Endothelial cell of hepatic sinusoid (primary cell): ENCODE measurements at regions not wholly inside any gene's neighbourhood (a gene's known extent, or its start where the extent isn't known, plus 50 kb on each side); places are given as distances from the start of the nearest gene placed in this dataset.
"Not testable (repeated sequence)": the region's sequence is repeated elsewhere in the genome, so short reads cannot be mapped to it uniquely, and the experiment has no call there.

Experiments used
- in situ Hi-C: cut with HindIII; loops from 2 replicates; pipeline ENCODE4 v1.10.0; 2017; ENCODE audit warnings: low sequenced_read_pairs

DNA sequence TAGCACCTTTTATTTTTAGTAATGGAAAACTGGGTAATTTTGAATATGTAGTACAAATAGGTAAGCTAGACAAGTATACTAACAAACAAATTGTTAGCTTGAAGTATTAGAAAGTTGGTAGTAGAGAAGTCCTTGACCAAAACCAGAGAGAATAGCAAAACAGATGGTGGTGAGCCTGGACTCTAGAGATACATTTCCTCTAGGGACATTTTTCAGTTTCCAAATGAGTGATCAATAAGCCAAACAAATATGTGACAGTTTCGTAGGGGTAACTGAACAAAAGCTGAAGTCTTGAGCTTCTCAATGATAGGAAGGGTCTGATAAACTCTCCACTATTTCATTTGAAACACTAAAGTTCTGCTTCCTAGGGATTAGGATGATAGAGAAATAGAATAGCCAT, 692.0 kb upstream of the FAM98A start:
- in situ Hi-C loops, result no loop called here

DNA sequence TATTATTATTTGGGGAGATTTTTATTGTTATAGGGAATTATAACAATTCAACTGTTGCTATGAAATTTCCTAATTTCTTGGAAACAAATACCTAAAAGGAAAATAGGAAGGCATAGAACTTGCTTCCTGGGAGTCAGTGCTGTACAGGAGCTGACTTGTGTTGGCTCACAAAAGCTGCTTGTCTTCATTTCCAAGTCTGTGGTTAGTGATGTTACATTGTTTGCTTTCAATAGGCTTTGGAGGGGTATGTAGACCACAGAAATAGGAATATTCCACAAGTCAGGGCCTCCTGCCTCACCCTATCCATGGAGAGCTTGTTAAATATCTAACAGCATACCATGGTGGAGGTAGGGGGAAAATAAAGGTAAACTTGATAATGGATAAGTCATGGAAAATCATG, 688.9 kb upstream of the FAM98A start:
- in situ Hi-C loops, result no loop called here

DNA sequence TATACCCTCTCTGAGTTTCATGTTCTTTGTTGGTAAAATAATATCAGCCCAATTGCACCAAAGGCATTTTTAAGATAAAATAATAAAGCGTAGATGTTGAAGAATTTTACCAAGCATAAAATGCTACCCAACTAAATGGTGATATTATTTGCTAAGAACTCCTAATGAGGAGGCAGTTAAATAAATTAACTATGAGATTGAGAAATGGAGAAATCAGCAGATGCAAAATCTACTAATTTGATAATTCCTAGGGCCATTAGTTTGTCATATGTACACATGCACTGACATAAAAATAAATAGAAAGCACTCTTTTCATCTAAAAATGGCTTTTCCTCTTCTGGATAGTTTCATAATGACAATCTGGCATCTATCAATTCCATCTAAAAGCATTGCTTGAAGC, 681.5 kb upstream of the FAM98A start:
- in situ Hi-C loops, result no loop called here

DNA sequence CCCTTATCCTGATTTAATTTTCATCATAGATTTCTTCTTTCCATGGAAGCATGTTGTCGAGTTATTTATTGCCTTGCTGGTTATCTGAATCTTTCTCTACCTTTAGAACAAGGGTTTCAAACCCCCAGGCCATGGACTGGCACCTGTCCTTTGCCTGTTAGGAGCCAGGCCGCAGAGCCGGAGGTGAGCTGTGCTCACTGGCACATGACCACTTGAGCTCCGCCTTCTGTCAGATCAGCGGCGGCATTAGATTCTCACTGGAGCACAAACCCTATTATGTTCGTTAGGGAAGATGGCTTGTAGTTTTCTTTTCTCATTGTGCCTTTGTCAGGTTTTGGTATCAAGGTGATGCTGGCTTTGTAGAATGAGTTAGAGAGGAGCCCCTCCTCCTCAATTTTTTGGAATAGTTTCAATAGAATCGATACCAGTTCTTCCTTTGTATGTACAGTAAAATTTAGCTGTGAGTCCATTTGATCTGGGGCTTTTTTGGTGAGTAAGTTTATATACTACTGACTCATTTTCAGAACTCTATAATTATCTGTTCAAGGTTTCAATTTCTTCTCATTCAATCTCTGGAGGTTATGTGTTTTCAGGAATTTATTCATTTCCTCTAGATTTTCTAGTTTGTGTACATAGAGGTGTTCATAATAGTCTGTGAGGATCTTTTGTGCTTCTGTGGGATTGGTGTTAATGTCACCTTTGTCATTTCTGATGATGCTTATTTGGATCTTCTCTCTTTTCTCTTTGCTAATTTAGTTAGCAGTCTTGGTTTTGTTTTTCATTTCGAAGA, 668.0 kb upstream of the FAM98A start:
- in situ Hi-C loops, result no loop called here

DNA sequence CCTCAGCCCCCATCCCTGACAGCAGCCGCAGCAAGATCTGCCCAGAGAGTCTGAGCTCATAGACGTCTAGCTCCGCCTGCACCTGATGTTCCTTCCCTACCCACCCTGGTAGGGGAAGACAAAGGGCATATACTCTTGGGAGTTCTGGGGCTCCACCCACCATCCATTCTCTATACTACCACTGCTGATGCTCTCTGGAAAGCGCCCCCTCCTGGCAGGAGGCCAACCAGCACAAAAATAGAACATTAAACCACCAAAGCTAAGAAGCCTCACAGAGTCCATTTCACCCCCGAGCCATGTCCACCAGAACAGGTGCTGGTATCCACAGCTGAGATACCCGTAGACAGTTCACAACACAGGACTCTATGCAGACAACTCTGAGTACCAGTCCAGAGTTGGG, 662.6 kb upstream of the FAM98A start:
- in situ Hi-C loops, result no loop called here

DNA sequence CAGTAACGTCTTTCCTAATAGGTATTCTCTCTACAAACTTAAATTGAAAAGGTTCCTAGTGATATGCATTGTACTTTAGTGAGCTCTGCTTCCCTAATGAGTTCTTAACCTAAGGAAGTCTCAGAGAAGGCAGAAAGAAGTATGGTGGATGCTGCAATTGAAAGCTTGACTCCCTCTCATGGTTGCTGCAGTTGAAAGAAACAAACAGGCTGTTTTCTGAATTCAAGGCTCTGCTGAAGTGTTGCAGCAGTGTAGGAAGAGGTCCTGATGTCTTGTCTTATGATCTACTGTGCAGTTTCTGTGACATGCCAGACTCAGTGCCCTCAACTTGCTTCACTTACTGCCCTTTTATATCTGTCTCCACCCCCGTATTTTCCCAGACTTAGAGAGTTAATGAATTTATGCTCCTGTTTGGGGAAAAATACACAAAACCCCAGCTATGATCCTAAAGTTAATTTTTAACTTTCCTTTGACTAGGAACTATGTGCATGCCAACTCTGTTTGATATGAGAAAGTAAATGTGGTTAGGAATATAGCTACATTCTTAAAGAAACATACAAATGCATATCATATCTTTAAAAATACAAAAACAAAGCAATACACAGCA, 655.3 kb upstream of the FAM98A start:
- in situ Hi-C loops, result no loop called here

DNA sequence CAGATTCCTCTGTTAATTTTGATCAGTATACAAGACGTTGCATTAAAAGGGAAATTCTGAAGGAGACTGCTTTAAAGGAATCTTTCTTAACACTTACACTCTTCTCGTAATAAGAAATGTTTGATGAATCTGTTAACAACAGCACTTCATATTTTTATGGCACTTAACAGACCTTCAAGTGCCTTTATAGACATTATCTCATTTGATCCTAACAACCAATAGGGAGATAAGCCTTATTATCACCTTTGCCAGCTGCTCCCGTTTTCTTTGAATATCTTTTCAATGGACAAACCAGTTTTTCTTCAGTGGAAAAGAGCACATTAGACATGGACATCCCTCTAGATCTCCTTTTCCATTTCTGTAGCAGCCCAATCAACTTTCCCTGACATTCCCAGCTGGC, 653.0 kb upstream of the FAM98A start:
- in situ Hi-C loops, result no loop called here

DNA sequence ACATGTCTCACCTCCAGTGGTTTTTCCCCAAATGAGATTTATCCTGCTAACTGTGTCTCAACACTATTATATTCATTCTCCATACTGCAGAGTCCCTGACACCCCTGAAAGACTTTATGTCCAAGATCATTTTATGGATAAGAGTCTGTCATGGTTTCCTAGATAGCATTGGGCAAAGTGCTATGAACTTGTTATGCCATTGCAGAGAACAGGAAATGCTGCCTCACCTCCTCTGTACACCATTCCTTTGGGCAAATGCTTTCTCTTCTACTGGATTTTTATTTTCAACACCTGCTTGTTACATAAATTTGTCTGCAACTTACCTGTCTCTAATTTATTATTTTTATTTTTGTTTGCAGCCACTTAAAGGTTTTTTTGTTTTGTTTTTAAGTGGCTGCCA, 652.5 kb upstream of the FAM98A start:
- in situ Hi-C loops, result no loop called here

DNA sequence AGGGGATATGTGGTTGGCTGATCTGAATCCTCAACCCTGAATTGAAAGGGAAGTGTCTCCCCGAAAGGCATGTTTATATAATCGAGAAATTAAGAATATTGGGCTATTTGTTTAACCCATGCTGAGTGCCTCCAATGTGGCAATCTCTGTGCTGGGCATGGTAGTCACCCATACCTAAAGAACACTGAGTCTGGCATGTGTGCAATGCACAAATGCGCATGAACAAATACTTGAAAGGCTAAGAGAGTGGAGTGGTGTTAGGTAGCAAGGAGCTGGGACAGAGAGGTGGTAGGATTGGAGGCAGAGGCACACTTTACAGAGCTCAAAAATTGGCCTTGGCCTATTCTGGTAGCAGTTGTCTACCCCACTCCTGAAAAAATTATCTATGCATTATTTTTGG, 645.1 kb upstream of the FAM98A start:
- in situ Hi-C loops, result no loop called here

DNA sequence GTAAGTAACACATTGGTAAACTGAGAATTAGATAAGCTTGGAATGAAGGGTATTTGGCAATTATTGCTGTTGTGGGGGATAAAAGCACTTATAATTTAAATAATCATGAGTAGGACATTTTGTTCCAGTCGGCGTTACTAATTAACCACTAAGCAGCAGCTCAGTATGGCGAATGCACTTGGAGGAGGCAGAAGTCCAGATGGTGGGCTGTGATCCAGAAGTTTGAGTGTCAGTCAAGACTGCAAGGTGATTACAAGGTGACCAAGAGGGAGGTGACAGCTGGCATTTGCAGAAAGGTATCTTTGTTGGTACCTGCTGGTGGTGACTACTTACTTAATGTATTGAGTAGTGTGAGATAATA, 643.6 kb upstream of the FAM98A start:
- in situ Hi-C loops, result no loop called here

DNA sequence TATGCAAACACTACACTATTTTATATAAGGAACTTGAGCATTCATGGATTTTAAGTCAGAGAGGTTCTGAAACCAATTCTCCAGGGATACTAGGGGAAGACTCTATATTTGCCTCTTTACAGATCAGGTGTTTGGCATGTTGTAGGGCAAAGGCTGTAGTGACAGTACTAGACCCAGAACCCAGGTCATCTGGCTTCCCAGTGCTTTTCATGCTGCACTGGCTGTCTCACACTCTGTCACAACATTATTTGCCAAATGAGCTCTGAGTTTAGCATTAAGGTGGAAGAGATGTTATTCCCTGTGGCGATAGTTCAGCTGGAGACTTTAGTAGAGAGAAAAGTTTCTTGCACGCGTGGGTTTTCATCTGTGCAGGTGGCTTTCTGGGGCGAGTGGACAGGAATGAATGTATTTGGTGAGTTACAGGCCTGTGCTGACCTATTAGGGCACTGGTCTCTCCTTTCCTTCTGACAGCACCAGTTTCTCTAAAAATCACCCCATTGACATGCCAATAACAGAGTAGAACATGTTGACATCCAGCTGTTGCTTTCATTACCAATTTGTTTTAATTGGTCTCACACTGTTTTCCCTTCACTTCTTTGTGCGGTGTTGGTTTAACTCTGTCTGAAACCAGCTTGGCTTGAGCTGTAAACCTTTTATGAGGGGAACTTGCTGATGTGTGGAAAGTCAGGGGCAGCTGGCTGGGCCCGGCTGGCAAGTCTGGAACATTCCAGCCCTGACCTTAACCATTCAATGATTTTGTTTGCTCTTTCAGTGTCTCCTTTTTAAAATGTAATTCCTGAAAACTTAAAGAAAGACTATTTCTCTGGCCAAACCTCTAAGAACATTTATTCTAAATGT, 643.0 kb upstream of the FAM98A start:
- in situ Hi-C loops, result no loop called here

DNA sequence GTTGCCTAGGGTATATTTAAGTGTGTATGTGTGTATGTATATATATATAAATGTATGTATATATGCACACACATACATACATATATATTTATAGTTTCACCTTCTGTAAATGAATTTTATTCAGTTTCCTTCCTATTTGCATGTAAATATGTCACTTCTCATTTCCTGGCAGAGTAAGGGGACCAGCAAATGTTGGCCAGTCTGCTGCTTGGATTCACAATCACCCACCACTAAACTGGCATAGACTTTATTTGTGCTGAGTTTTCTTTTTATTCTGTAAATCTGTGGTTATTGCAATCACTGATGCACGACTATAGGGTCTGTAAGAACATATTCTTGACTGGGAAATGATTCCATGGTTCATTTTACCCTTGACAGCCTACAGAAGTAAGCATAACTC, 640.4 kb upstream of the FAM98A start:
- in situ Hi-C loops, result no loop called here

DNA sequence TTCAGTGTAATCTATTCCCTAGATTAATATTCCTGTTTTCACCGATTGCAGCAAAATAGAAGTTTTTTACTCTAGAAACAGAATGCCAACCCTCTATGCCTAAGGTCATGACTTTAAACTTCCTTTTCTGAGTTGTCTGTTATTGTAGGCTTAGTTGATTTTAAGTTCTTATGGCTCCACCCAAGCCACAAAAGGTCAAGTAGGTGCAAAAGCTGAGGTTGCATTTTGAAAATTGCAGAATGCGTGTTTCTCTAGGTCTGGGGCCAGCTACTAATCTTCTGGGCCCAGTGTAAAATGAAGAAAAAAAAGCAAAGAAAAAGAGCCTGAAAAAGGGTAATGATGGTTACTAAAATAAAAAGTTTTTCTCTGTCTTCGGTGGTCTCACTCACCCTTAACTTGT, 635.7 kb upstream of the FAM98A start:
- in situ Hi-C loops, result no loop called here

DNA sequence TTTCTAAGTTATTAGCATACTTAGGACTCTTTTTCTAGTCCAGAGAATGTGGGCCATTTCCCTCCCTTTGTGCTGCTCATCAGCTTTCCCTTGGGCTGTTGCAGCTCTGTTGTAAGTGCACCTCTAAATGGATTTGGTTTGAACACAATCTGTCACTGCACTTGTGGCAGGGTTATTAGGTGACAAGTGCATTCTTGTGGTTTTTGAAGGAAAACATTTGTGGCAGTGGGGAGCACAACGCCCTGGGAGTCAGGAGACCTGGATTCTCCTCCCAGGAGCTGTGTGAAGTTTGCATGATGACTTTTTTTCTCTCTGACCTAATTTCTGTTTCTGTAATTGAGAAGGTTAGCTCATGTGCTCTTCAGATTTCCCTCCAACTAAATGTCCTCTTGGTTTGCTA, 630.9 kb upstream of the FAM98A start:
- in situ Hi-C loops, result no loop called here

DNA sequence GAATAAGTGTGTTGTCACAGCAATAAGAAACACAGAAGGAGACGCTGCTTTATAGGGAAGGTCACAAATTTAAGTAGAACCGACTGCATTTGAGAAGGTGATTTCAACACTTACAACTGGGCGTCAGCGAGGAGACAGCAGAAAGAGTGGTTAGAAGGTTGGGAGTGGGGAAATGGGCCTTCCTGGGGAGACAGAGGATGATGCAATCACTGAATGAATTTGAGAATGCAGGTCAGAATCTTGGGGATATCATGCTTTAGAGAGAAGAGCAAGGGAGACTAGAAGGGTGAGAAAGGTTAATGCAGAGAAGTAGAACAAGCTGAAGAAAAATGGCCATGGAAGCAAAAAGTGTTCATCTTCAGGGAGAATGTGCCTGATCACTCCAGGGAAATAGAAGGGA, 616.1 kb upstream of the FAM98A start:
- in situ Hi-C loops, result no loop called here

DNA sequence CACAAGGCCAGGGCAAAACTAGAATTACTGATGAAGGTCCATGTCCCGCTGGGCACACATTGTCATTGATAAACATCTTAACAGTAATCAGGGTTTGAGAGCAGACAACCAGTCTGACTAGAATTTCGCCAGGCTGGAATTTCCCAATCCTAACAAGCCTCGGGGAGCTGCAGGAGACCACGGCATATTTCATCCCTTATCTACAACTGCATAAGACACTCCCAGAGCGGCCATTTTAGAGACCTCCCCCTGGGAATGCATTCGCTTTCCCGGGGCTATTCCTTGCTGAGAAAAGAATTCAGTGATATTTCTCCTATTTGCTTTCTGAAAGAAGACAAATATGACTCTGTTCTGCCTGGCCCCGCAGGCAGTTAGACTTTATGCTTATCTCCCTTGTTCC, 611.3 kb upstream of the FAM98A start:
- in situ Hi-C loops, result not testable (repeated sequence)

DNA sequence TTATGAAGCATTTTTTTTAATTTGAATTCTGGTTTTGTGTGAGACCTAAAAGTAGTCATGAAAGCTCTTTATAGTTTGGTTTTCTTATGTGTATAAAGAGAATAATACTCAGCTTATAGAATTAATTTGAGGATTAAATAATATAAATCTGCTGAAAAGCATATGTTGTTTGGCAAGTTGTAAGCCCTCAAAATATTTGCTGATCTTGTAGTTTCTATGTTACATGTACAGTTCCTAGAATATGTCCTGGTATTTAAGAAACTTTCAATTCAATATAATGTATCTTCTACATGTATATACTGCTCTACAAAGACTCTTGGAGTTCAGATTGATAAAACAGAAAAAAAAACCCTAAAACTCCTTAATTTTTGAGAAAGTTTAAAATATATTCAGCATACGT, 605.5 kb upstream of the FAM98A start:
- in situ Hi-C loops, result no loop called here

DNA sequence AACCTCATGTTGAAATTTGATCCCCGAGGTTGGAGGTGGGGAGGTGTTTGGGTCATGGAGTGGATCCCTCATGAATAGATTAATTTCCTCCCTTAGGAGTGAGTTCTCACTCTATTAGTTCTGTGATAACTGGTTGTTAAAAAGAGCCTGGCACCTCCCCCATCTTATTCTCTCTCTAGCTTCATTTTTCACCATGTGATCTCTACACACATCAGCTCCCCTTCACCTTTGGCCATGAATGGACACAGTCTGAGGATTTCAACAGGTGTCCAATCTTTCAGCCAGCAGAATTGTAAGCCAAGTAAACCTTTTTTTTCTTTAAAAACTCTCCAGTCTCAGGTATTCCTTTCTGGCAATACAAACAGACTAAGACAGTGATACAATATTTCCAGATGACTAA, 602.0 kb upstream of the FAM98A start:
- in situ Hi-C loops, result no loop called here

DNA sequence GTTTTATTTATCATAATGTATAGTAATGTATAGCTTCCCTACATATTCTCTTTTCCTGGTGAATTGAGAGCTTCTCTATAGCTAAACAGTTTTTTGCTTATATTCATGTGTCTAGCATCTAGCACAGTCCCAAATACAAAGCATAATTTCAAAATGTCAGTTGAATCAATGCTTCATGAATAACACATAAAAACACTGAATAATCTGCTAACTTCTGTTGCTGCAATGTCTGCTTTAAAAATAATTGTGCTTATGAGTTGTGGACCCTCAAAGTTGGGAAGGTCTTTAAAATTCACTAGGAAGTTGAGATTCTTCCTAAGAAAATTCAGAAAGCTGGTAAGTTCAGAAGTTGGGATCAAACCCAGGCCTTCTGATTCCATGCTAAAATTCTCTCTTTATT, 600.9 kb upstream of the FAM98A start:
- in situ Hi-C loops, result no loop called here

DNA sequence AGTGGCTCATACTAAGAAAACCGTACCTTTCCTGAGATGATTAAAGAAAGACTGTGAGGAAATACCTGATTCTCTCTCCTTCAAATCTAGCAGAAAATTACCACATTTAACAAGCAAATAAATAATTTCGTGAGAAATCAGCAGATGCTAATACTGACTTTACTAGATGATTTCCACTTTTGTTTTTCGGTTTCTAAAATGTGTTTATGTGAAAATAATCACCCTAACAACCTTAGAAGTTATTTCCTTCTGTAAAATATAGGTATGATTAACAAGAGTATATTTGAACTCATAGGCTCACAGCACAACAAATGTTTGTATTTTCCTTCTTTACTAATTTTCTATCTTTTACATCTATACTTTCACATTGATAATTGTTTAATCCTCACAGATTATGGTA, 594.1 kb upstream of the FAM98A start:
- in situ Hi-C loops, result no loop called here

DNA sequence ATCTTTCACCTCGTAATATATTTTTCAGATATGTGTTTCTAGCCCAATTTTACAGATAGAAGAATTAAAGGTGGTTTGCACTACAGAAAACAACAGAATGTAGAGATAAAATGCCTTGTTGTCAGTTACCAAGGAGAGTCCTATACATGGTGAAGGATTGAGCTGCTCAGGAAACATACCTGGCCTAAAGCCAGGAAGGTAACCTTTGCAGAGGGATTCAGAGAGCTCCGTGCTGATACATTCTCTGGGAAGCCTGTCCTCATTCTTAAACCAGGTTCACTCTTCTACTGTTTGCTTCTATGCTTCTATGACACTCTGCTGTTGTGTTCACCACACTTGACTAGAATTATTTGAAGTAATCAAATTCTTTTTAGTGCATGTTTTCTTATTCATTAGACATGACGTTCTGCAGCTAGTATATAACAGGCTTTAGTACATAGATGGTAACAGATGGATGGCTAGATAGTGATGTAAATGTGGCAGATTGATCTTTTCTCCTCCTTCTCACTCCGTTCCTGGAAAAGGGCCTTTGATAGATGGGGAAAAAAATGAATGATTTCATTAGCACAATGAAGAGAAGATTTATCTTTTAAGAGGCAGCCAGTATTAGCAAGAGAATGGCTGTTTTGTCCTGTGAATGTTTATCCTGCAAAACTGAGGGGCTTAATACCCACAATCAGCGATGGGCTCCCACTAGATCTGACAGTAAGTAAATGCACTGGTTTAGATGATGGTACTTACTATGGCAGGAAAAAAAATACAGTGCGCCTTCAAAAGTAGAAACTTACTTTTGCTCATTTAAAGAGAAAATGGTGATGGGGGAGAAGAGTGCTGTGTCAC, 589.6 kb upstream of the FAM98A start:
- in situ Hi-C loops, result no loop called here
